H9 (cell line): ENCODE measurements at regions not wholly inside any gene's neighbourhood (a gene's known extent, or its start where the extent isn't known, plus 50 kb on each side); places are given as distances from the start of the nearest gene placed in this dataset.

Experiments used
- DNase-seq: peaks from one replicate; pipeline ENCODE4 v3.0.0-alpha.2; 2017
- H2AFZ ChIP-seq: one replicate; pipeline ENCODE4 v1.6.1; 2013; ENCODE audit warnings: mild to moderate bottlenecking, low read length, control low read depth, moderate library complexity
- H2AK5ac ChIP-seq: 2 replicates; pipeline ENCODE4 v1.6.1; 2013; ENCODE audit warnings: low read length, control low read depth, mixed read lengths; ENCODE audit not compliant: insufficient read length
- H2BK120ac ChIP-seq: one replicate; pipeline ENCODE4 v1.6.1; 2013; ENCODE audit warnings: low read depth, mild to moderate bottlenecking, low read length, control low read depth, inconsistent platforms; ENCODE audit not compliant: poor library complexity, severe bottlenecking
- H2BK12ac ChIP-seq: 2 replicates; pipeline ENCODE4 v1.6.1; 2013; ENCODE audit warnings: low read length, control low read depth, mixed read lengths, low read depth; ENCODE audit not compliant: insufficient read length
- H2BK15ac ChIP-seq: 2 replicates; pipeline ENCODE4 v1.6.1; 2013; ENCODE audit warnings: low read depth, low read length, control low read depth
- H2BK20ac ChIP-seq: one replicate; pipeline ENCODE4 v1.6.1; 2013; ENCODE audit warnings: low read depth, mild to moderate bottlenecking, low read length, control low read depth, inconsistent platforms; ENCODE audit not compliant: poor library complexity, severe bottlenecking
- H2BK5ac ChIP-seq: 2 replicates; pipeline ENCODE4 v1.6.1; 2013; ENCODE audit warnings: low read length, control low read depth, mixed read lengths; ENCODE audit not compliant: insufficient read length
- H3K14ac ChIP-seq: 2 replicates; pipeline ENCODE4 v1.6.1; 2013; ENCODE audit warnings: low read length, control low read depth; ENCODE audit not compliant: insufficient read depth
- H3K18ac ChIP-seq: 2 replicates; pipeline ENCODE4 v1.6.1; 2013; ENCODE audit warnings: low read depth, mild to moderate bottlenecking, mixed read lengths, low read length, control low read depth; ENCODE audit not compliant: insufficient read length
- H3K23ac ChIP-seq: 2 replicates; pipeline ENCODE4 v1.6.1; 2013; ENCODE audit warnings: low read length, control low read depth, mixed read lengths, low read depth; ENCODE audit not compliant: insufficient read length
- H3K23me2 ChIP-seq: 2 replicates; pipeline ENCODE4 v1.6.1; 2013; ENCODE audit warnings: low read depth, mild to moderate bottlenecking, mixed read lengths, low read length, control low read depth; ENCODE audit not compliant: insufficient read length, poor library complexity, severe bottlenecking
- H3K27ac ChIP-seq: 2 replicates; pipeline ENCODE4 v1.5.1; 2013; ENCODE audit warnings: low read length, control low read depth, mixed read lengths, low read depth; ENCODE audit not compliant: insufficient read length
- H3K27me3 ChIP-seq: 2 replicates; pipeline ENCODE4 v1.6.1; 2013; ENCODE audit warnings: low read length, control low read depth, inconsistent platforms; ENCODE audit not compliant: insufficient read depth
- H3K4ac ChIP-seq: 2 replicates; pipeline ENCODE4 v1.6.1; 2013; ENCODE audit warnings: low read depth, mild to moderate bottlenecking, control low read depth, inconsistent platforms, low read length, moderate library complexity
- H3K4me1 ChIP-seq: 2 replicates; pipeline ENCODE4 v1.6.1; 2013; ENCODE audit warnings: low read length, control low read depth, inconsistent platforms; ENCODE audit not compliant: insufficient read depth
- H3K4me2 ChIP-seq: 2 replicates; pipeline ENCODE4 v1.6.1; 2013; ENCODE audit warnings: low read length, control low read depth, mixed read lengths; ENCODE audit not compliant: insufficient read length, insufficient read depth
- H3K56ac ChIP-seq: 2 replicates; pipeline ENCODE4 v1.6.1; 2013; ENCODE audit warnings: low read depth, mild to moderate bottlenecking, mixed read lengths, low read length, control low read depth; ENCODE audit not compliant: insufficient read length
- H3K79me1 ChIP-seq: 2 replicates; pipeline ENCODE4 v1.6.1; 2013; ENCODE audit warnings: low read depth, mild to moderate bottlenecking, moderate library complexity, low read length, control low read depth, inconsistent platforms; ENCODE audit not compliant: insufficient read depth, poor library complexity, severe bottlenecking
- H3K79me2 ChIP-seq: 2 replicates; pipeline ENCODE4 v1.6.1; 2013; ENCODE audit warnings: low read length, control low read depth, inconsistent platforms; ENCODE audit not compliant: insufficient read depth
- H3K9ac ChIP-seq: 2 replicates; pipeline ENCODE4 v1.6.1; 2013; ENCODE audit warnings: low read length, control low read depth, mixed read lengths; ENCODE audit not compliant: insufficient read length; ENCODE audit errors: extremely low read depth
- H3K9me3 ChIP-seq: one replicate; pipeline ENCODE4 v1.6.1; 2013; ENCODE audit warnings: low read depth, low read length, inconsistent platforms; ENCODE audit not compliant: control insufficient read depth
- H3T11ph ChIP-seq: one replicate; pipeline ENCODE4 v1.6.1; 2013; ENCODE audit warnings: mild to moderate bottlenecking, low read length, control low read depth, inconsistent platforms
- H4K20me1 ChIP-seq: one replicate; pipeline ENCODE4 v1.6.1; 2013; ENCODE audit not compliant: control insufficient read depth, insufficient read length, insufficient read depth
- H4K5ac ChIP-seq: 2 replicates; pipeline ENCODE4 v1.6.1; 2013; ENCODE audit warnings: low read depth, mild to moderate bottlenecking, mixed read lengths, low read length, control low read depth; ENCODE audit not compliant: insufficient read length
- H4K8ac ChIP-seq: replicated peaks from 2 replicates; pipeline ENCODE4 v1.6.1; 2013; ENCODE audit warnings: low read length, control low read depth, mixed read lengths, low read depth; ENCODE audit not compliant: insufficient read length
- H4K91ac ChIP-seq: 2 replicates; pipeline ENCODE4 v1.6.1; 2013; ENCODE audit warnings: low read depth, mild to moderate bottlenecking, moderate library complexity, mixed read lengths, low read length, control low read depth; ENCODE audit not compliant: insufficient read length
- H3K27ac Mint-ChIP-seq, 3 experiments: 2 replicates in 2 of 3; 3 replicates in 1 of 3; pipeline ENCODE4 v1.8.0; 2020 to 2021; ENCODE audit warnings: mixed read lengths in 3 of 3, mild to moderate bottlenecking in 1 of 3, moderate library complexity in 1 of 3
- H3K27me3 Mint-ChIP-seq: 2 replicates; pipeline ENCODE4 v1.8.0; 2021; ENCODE audit warnings: low read depth, mild to moderate bottlenecking, moderate library complexity, mixed read lengths
- H3K36me3 Mint-ChIP-seq, 3 experiments: 2 replicates in 2 of 3; 3 replicates in 1 of 3; pipeline ENCODE4 v1.8.0; 2020 to 2021; ENCODE audit warnings: low read depth in 3 of 3, mixed read lengths in 3 of 3; ENCODE audit not compliant: insufficient read depth in 1 of 3
- H3K4me1 Mint-ChIP-seq, 2 experiments: 2 replicates each; pipeline ENCODE4 v1.8.0; 2020; ENCODE audit warnings: mixed read lengths in 2 of 2
- H3K4me3 Mint-ChIP-seq, 2 experiments: 2 replicates in 1 of 2; 3 replicates in 1 of 2; pipeline ENCODE4 v1.8.0; 2020 to 2021; ENCODE audit warnings: mild to moderate bottlenecking in 2 of 2, mixed read lengths in 2 of 2, moderate library complexity in 1 of 2
- H3K9me3 Mint-ChIP-seq, 2 experiments: 2 replicates in 1 of 2; 3 replicates in 1 of 2; pipeline ENCODE4 v1.8.0; 2020; ENCODE audit warnings: mild to moderate bottlenecking in 2 of 2, mixed read lengths in 2 of 2, moderate library complexity in 1 of 2
- WGBS: extraction: QIAGEN DNeasy Blood & Tissue Kit; methylation state at CpG from one replicate; pipeline ENCODE4 v1.1.7; 2013; ENCODE audit warnings: missing lambda C conversion rate, low lambda C conversion rate, mixed read lengths; ENCODE audit not compliant: insufficient read length; ENCODE audit errors: extremely low coverage; 5-methylcytosine and 5-hydroxymethylcytosine counted together
- TF ChIP-seq, protein P1 (sequence below): fragments of 200-600 bp; sonication (generic); conservative IDR thresholded peaks from 3 replicates; pipeline ENCODE4 v1.8.0; 2021; ENCODE audit warnings: antibody characterized with exemption, mild to moderate bottlenecking

DNA sequence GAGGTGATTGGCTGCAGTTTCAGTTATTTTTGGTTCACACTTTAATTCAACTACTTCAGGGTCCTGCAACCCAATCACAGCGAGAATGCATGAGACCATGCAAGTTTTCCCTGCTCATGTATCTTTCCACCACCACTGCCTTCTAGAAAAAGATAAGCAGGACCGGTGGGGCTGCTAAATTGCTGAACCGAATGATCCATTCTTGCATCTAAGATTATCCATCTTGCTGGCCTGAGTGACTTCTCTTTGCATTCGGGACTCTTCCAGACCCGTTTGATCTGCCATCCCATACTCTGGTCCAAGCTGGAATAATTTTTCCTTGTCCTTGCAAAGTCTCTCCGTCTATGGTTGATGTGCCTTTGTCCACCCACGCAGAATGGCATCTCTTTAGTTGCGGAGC, 56.3 kb upstream of the TP53I11 start:
- Histone ChIP-seq H3K23ac (no peak overlapping the region), H3K56ac (no peak overlapping the region), H3K27ac (no peak overlapping the region), H3K9ac (no peak overlapping the region), H3K14ac (no peak overlapping the region), H3K79me2 (no peaks in the 10 kb centered on the region), H4K91ac (no peak overlapping the region), H2AK5ac (no peak overlapping the region), H3T11ph (no peak overlapping the region), H3K9me3 (no peaks in the 10 kb centered on the region), H3K4ac (no peak overlapping the region), H3K4me1 (no peaks in the 10 kb centered on the region), H2BK5ac (no peak overlapping the region), H4K8ac (no peak overlapping the region), H4K5ac (no peak overlapping the region), H3K18ac (no peak overlapping the region), H4K20me1 (no peaks in the 10 kb centered on the region), H2BK120ac (no peak overlapping the region), H3K23me2 (no peaks in the 10 kb centered on the region), H2BK15ac (no peak overlapping the region), H3K27me3 (no peaks in the 10 kb centered on the region), H2BK12ac (no peak overlapping the region), H3K79me1 (no peaks in the 10 kb centered on the region), H3K4me2 (no peak overlapping the region), H2BK20ac (no peak overlapping the region), H2AFZ (no peak overlapping the region)
- H3K36me3 Mint-ChIP-seq: no peaks in the 10 kb centered on the region
- no CpG with 5 or more reads among the region's 8 CpGs for WGBS
- TF ChIP-seq, protein P1, sequence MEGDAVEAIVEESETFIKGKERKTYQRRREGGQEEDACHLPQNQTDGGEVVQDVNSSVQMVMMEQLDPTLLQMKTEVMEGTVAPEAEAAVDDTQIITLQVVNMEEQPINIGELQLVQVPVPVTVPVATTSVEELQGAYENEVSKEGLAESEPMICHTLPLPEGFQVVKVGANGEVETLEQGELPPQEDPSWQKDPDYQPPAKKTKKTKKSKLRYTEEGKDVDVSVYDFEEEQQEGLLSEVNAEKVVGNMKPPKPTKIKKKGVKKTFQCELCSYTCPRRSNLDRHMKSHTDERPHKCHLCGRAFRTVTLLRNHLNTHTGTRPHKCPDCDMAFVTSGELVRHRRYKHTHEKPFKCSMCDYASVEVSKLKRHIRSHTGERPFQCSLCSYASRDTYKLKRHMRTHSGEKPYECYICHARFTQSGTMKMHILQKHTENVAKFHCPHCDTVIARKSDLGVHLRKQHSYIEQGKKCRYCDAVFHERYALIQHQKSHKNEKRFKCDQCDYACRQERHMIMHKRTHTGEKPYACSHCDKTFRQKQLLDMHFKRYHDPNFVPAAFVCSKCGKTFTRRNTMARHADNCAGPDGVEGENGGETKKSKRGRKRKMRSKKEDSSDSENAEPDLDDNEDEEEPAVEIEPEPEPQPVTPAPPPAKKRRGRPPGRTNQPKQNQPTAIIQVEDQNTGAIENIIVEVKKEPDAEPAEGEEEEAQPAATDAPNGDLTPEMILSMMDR: no peak
- H3K4me1 Mint-ChIP-seq: 0 out of 4 replicates have a peak, but pooled peaks cover 0 to 2% of the 10 kb centered on the region in 2 experiments
- H3K4me3 Mint-ChIP-seq: no peak overlapping the region
- H3K27me3 Mint-ChIP-seq: peaks cover 15% of the 10 kb centered on the region
- no peak for DNase-seq
- H3K27ac Mint-ChIP-seq: no peak overlapping the region
- peaks cover 3 to 4% of the 10 kb centered on the region in 2 experiments; a peak in 3 of 5 replicates for H3K9me3 Mint-ChIP-seq
